ENCODE measurements at regions not wholly inside any gene's neighbourhood (a gene's known extent, or its start where the extent isn't known, plus 50 kb on each side); places are given as distances from the start of the nearest gene placed in this dataset.

- TF ChIP-seq CTCF (IDR thresholded peaks at IDR 0.05; ENCODE audit: control insufficient read depth, extremely low read depth, insufficient read depth), result no peak
- no peak for DNase-seq (ENCODE audit: low read depth)
Measured at GRCh38 chr16:48082516-48082915, 73.3 kb downstream of the ABCC12 start.

GRCh38 chr16:48081656-48082055 lies 74.1 kb downstream of the ABCC12 start:
- H3K4me3 ChIP-seq (ENCODE audit: low read depth, low read length), result no peak overlapping the region
- DNase-seq (ENCODE audit: low read depth), result no peak
- TF ChIP-seq CTCF (IDR thresholded peaks at IDR 0.05; ENCODE audit: control insufficient read depth, extremely low read depth, insufficient read depth), result no peak

More at GRCh38 chr16:48082516-48082915, 73.3 kb downstream of the ABCC12 start:
- no peak overlapping the region for H3K4me3 ChIP-seq (ENCODE audit: low read depth, low read length)

- no peak for TF ChIP-seq CTCF (IDR thresholded peaks at IDR 0.05; ENCODE audit: control insufficient read depth, extremely low read depth, insufficient read depth)
- H3K4me3 ChIP-seq (ENCODE audit: low read depth, low read length), result no peak overlapping the region
- DNase-seq (ENCODE audit: low read depth), result peak; percentile 64
Measured at GRCh38 chr16:48076455-48077012, 79.3 kb downstream of the ABCC12 start.

GRCh38 chr16:48075398-48075797 lies 80.4 kb downstream of the ABCC12 start:
- DNase-seq (ENCODE audit: low read depth), result no peak
- no peak for TF ChIP-seq CTCF (IDR thresholded peaks at IDR 0.05; ENCODE audit: control insufficient read depth, extremely low read depth, insufficient read depth)
- no peak overlapping the region for H3K4me3 ChIP-seq (ENCODE audit: low read depth, low read length)

GRCh38 chr16:48067388-48067787 lies 88.4 kb downstream of the ABCC12 start:
- H3K4me3 ChIP-seq (ENCODE audit: low read depth, low read length), result no peak overlapping the region
- no peak for TF ChIP-seq CTCF (IDR thresholded peaks at IDR 0.05; ENCODE audit: control insufficient read depth, extremely low read depth, insufficient read depth)
- no peak for DNase-seq (ENCODE audit: low read depth)

GRCh38 chr16:48064971-48065370 lies 90.8 kb downstream of the ABCC12 start:
- no peak for DNase-seq (ENCODE audit: low read depth)
- H3K4me3 ChIP-seq (ENCODE audit: low read depth, low read length), result no peak overlapping the region
- no peak for TF ChIP-seq CTCF (IDR thresholded peaks at IDR 0.05; ENCODE audit: control insufficient read depth, extremely low read depth, insufficient read depth)

GRCh38 chr16:48062681-48063080 lies 93.1 kb downstream of the ABCC12 start:
- no peak overlapping the region for H3K4me3 ChIP-seq (ENCODE audit: low read depth, low read length)
- no peak for TF ChIP-seq CTCF (IDR thresholded peaks at IDR 0.05; ENCODE audit: control insufficient read depth, extremely low read depth, insufficient read depth)
- no peak for DNase-seq (ENCODE audit: low read depth)

All from LNCaP clone FGC (cell line).